Right ventricle myocardium superior (tissue), 1 donor: ENCODE measurements at regions not wholly inside any gene's neighbourhood (a gene's known extent, or its start where the extent isn't known, plus 50 kb on each side); places are given as distances from the start of the nearest gene placed in this dataset.

Source experiments
- ATAC-seq: fragments of 200-7000 bp; cut with Tn5 transposase; one replicate; pipeline ENCODE4 v1.9.1; 2020; ENCODE audit warnings: mild to moderate bottlenecking; ENCODE audit not compliant: poor library complexity
- DNase-seq: peaks from one replicate; pipeline ENCODE4 v3.0.0-alpha.2; 2020
- intact Hi-C: fragments of 100-400 bp; cut with DNase I; formaldehyde crosslinking; loops from one replicate; pipeline ENCODE4 v1.11.2; 2022
- donor health status: DM: no; HTN: yes; CAD: no; lungs with severe emphysema.

DNA sequence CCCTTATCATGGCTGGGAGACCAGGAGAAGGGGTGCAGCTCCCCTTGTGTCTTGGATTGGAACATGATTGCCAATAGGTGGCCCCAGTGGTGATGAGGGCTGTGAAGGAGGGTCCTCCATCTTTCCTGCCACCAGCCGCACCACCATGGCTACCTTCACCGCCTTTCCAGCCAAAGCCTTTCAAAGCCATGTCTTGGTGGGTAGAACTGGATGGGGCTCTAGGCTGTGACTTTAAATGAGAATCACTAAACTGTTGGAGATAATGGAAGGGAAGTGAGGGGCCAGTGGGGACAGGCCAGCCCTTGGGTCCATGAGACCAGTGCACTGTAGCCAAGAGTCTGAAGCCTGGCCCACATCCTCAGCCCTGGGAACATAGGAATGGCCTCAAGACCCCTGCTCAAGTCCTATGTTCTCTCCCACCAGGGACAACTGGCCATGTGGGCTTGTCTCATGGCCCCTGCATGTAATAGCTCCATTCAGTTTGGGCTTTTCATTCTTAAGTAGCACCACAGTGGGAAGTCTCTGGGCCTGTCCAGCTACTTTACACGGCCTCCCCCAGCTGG lies 345.7 kb downstream of the DYSF start:
- ATAC-seq (no peak), DNase-seq (no peak)
- intact Hi-C loops = loop anchor here (10.0 kb wide), 1 partner anchor 94 kb away; no protein-coding TSS in a partner anchor

DNA sequence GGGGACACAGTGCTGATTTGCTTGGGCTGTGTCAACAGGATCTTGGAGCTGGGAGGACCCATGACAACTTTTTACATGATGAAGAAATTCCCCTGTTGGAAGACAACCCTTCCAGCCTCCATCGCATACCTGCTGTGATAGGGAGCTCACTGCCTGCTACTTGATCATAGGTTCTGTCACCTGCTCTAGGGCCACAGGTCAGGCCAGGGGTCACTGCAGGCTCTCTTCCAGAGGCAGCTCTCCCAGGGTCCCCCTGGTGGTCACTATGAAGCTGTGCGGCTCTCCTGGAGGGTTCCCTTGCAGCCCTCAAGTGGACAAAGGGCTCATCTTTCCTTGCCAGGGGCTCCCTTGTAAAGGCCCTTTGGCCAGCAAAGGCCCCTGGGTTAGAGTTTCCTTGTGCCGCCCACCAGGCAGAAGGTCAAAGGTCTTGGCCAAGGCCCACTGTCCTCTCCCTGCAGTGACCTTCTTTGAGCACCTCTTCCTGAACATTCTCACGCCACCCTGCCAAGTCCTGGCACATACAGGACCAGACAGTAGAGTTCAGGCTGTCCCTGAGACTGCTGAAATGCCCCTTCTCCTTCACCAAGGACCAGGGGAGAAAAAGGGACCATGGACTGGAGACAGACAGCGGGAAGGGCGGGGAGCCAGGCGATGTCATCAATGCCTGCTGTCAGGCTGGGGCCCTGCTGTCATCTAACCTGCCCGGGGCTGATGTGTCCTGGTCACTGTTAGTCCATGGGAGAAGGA lies 345.1 kb downstream of the DYSF start:
- ATAC-seq (peak; percentile 66), DNase-seq (peak; percentile 59)
- intact Hi-C loops = loop anchor here (10.0 kb wide), 1 partner anchor 94 kb away; no protein-coding TSS in a partner anchor

DNA sequence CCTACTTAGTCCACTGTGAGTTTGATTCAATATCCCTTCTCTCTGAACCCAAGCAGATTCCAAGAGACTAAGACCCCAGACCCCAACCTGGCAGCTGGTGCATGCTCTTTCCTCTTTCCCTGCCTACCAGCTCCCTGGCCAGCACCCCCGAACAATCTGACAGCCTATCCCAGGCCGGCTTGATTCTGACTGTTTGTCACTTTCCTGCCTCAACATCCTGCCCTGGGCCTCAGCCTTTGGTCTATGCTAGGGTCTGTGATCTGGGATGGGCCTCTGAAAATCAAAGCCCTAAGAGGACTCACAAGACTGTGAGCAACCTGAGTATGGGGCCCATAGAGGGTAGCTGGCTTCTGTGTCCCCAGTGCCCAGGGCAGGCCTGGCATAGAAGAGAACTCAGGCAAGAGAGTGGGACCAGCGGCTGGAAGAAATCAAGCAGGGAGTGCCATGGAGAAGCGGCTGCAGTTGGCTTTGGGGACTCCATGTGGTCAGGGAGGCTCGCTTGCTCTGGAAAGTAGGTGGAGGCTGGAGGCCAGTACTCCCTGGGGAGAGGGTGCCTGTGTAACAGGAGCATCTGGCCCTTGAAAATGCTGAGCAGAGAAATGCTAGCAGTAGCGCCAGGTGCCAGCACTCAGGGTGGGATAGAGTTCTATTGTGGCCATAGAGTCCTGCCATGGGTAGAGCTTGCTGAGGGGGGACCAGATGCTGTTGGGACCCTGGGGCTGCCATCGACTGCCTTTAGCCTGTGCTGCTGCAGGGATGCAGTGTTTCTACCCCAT lies 343.9 kb downstream of the DYSF start:
- intact Hi-C loops = loop anchor here (10.0 kb wide), 1 partner anchor 92 kb away; no protein-coding TSS in a partner anchor
- no peak for DNase-seq
- ATAC-seq = no peak

DNA sequence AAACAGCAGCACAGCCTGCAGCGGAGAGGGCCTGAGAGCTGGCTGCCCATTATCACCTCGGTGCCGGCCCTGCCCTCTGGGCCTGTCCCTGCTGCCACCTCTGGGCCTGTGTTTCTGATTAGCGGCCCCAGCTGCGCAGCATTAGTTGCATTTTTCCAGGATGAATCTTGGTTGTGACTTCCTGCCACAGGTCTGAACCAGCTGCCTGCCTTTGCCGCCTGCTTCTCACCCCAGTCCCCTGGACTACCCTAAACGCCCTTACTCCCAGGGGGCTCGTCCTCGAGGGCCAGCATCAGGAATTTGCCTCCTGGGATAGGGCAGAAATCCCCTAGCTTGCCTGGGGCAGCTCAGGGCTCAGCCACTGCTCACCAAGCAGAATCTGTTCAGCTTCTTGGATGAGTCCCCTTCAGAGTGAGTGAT lies 342.8 kb downstream of the DYSF start:
- intact Hi-C loops = loop anchor here (10.0 kb wide), 1 partner anchor 91 kb away; no protein-coding TSS in a partner anchor
- no peak for ATAC-seq
- DNase-seq = no peak

DNA sequence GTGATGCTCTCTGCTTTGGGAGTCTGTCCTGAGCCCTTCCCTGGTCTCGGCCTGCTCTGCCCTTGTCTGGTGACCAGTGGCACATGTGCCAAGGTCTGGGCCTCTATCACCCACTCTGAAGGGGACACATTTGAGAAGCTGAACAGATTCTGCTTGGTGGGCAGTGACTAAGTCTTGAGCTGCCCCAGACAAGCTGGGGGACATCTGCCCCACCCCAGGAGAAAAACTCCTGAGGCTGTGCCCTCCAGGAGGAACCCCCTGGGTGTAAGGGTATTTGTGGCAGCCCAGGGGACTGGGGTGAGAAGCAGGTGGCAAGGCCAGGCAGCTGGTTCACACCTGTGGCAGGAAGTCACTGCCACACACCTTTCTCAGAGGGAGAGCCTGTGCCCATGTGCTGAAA lies 342.1 kb downstream of the DYSF start:
- intact Hi-C loops = loop anchor here (10.0 kb wide), 1 partner anchor 91 kb away; no protein-coding TSS in a partner anchor

DNA sequence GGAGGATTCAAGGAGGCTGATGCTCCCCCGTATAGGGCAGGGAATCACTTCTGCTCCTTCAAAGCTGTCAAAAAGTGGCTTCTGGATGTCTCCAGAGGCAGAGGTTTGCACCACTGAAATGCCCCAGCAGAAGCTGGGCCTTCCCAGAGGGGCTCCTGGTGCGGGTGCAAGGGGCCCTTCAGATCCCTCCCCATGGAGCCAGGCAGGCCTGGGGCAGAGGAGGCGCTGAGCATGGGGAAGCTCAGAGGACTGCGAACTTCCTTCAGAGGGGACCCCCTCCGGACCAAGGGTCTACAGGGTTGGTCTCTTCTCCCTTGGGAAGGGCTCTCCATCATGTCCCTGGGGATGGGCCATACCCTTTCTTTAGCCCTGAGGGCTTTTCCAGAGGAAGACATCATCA lies 341.2 kb downstream of the DYSF start:
- ATAC-seq (no peak), DNase-seq (no peak)
- intact Hi-C loops = loop anchor here (10.0 kb wide), 1 partner anchor 90 kb away; no protein-coding TSS in a partner anchor

More for the DNA sequence above, 342.1 kb downstream of the DYSF start:
- DNase-seq = no peak
- no peak for ATAC-seq

DNA sequence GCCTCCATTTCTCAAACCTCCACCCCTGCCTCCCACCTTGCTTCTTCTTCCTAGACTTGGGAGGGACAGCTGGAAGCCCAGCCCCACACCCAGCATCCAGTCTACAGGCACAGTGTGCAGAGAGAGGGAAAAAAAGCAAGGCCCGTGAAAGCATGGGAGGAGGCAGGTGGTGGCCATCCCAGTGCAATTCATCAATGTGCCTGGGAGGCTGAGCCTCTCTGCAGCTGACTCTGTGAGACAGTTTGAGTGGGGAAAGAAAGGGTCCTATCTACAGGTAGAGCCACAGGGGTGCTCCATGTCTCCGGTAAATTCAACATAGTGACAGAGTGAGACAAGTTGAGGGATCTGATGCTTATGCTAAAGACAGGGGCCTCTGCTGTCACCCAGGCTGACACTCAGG lies 340.6 kb downstream of the DYSF start:
- ATAC-seq = no peak
- intact Hi-C loops = loop anchor here (10.0 kb wide), 1 partner anchor 89 kb away; no protein-coding TSS in a partner anchor
- no peak for DNase-seq

DNA sequence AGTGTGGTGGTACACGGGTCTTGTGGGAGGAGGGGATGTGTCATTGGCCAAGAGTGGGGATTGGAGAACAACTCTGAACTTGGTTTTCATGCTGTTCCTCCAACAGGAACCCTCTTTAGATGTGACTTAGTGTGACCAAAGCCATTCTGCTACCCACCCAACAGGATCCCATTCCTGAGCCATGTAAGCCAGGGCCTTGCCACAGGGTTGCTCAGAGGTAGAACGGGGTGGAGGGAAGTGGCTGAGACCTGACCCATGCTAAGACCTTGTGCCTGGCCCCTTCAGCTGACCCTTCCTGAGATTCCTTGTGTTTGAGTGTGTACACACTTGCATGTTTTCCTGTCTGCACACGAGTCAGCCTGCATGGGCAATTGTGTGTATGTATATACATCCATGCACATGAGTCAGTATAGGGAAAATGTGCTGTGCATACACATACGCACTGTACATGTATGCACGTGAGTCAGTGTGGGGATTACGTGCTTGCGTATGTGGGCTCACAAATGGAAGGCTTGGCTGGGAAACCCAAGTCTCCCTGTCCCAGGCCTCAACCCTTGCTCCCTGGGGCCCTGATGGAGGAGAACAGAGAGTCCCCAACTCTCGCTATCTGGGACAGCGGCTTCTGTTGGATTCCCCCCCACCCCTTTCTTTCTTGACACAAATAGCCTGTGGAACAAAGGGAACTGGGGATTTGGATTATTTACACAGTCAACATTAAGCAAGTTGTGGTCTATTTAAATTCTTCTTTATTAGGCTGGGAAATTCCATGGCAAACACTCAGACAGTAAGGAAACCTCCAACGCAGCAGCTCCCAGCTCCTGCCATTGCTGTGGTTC lies 339.8 kb downstream of the DYSF start:
- no peak for ATAC-seq
- no peak for DNase-seq
- intact Hi-C loops = loop anchor here (10.0 kb wide), 1 partner anchor 88 kb away; no protein-coding TSS in a partner anchor

DNA sequence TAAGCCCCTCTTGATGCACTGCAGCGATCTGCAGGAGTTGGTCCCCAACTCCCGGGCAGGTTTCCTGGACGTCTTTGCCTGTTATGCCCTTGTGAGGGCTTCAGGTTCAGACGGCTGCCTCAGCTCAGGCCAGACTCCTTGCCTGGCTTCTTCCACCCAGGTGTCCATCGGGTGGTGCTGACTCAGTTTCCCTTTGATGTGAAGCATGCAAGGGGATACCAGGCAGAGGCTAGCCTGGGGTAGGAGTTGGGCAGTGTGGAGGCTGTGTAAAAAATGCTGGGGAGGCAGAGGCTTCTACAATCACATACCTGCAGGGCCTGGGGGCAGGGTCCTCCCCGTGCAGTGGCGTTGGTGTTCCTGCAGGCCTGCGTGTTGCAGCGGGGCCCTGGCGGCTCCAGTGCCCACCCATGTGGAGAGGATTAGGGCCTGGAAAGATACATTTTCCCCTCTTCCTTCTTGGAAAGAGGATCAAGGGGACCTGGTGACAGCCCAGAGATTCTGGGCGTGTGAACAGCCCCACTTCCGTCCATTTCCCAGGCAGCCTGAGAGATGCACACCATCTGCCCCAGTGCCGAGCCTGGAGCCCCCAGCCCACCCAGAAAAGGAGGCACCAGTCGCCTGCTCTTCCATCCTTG lies 338.3 kb downstream of the DYSF start:
- intact Hi-C loops = loop anchor here (10.0 kb wide), 1 partner anchor 87 kb away; no protein-coding TSS in a partner anchor
- no peak for DNase-seq
- no peak for ATAC-seq

DNA sequence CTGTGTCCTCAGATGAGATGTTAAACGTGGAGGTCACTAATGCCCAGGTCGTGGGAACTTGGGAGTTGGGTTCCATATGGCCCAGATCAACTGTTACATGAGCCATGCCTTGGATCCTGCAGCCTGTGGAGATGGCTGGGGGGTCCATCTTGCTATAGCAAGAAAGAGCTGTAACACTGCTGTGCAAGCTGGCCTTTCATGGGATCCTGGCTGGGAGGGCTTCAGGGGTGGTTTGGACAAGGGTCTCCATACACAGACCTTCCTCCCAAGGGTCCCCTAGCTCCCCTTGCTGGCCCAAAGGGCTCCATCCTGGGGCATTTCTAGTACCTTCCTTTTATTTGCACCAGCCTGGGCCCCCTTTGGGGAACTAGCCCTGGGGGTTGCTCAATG lies 337.7 kb downstream of the DYSF start:
- no peak for ATAC-seq

DNA sequence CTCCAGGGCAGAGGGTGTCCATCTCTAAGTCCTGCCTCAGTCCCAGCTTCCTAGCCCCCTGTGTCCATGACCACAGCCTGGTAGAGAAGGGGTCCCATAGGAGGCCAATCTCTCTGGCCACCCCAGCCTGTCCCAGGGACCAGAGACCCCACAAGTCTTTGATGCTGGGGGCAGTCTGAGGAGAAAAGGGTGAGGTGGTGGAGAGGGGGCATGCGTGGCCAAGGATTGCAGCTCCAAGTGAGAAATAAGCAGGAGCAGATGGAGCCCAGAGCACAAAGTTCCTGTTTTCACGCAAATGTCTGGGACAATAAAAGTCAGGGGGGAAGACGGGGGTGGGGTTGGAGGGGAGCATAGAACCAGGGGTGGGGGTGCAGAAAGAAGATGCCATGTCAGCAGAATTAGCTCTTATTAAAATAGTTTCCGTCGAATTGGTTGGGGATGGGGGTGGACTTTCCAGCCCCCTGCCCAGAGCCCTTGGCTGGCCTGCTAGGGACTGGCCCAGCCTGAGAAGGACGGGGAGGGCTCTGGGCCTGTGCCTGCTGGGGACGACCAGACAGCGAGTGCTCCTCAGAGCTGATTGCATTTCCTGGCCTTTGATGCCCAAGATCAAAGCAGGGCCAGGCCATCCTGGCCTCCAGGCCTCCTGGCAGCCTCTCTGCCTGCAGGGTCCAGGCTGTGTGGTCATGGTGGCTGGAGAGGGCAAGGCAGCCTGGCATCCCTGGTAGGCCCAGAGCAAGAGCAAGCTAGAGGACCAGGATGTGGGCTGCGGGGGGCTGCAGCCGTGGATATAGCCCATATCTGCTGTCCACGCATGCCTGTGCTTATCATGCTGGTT lies 337.1 kb downstream of the DYSF start:
- no peak for DNase-seq
- no peak for ATAC-seq
- intact Hi-C loops = loop anchor here (10.0 kb wide), 1 partner anchor 86 kb away; no protein-coding TSS in a partner anchor

More for the DNA sequence above, 337.7 kb downstream of the DYSF start:
- no peak for DNase-seq
- intact Hi-C loops = loop anchor here (10.0 kb wide), 1 partner anchor 86 kb away; no protein-coding TSS in a partner anchor

DNA sequence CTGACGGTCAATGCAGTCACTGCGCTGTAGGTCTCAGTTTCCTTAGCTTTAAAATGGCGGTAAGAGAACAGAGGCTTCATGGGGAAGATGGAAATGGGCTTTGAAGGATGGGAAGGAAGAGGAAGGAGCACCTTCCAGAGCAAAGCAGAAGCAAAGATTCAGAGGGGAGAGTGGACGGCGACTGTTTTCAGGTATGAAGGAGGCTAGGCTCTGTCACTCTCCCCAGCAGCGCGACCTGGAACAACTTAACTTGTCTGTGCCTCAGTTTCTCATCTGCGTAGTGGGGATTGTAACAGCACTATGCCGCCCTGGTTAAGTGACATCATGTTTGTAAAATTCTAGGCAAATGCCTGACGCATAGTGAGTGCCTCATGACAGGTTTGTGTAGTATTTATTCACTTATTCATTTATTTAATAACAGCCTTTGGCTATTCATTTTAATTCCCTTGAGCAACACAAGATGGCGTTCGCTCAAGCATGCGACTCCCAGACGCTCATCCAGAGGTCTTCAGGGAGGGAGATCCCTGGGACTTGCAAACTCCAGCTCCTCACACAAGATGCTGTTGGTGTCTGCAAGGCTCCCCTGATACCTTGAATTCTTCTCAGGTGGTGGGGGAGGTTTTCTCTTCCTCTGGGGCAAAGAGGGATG lies 336.3 kb downstream of the DYSF start:
- intact Hi-C loops = loop anchor here (10.0 kb wide), 1 partner anchor 85 kb away; no protein-coding TSS in a partner anchor
- no peak for DNase-seq
- no peak for ATAC-seq

DNA sequence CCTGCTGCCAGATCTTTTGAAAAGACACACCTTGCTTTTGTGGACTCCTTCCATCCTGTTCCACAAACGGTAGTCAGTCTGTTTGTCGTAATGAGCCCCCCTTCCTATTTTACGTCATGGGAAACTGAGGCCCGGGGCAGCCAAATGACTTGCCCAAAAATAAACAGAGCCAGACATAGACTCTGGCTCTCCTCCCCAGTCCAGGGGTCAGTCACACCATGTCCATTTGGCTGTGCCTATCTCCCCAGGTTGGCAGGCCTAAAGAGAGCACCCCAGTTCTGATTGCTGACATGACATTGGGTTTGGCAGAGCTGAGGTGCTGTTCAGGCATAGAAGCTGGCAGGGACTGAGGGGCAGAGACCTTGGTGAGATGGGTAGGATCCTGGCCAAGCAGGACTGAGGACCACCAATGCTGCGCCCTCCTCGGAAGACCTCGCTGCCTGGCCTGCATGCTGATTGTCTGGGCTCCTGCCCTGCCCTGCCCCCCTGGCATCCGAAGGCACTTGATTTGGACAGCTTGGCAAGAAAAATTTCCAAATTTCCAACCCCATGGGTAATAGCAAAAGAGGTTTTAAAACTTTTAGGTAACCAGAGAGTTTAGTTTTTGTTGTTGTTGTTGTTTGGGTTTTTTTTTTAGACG lies 335.4 kb downstream of the DYSF start:
- intact Hi-C loops = no loop called here
- no peak for ATAC-seq
- no peak for DNase-seq

DNA sequence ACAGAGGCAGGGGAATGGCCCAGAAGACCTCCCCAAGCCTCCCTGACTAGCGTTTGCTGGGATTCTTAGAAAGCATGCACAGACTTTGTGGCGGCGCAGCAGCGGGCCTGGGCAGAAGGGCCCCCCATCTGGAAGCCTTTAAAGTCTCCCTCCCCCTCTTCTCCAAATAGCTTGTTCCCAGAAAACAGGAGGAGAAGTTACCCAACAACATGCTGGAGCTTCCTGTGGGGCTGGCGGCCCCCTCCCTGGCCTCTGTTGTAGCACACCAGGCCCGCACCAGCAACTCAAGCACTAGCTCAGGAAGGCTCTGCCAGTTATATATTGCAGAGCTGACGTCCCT lies 334.8 kb downstream of the DYSF start:
- no peak for ATAC-seq
- no peak for DNase-seq
- intact Hi-C loops = no loop called here

DNA sequence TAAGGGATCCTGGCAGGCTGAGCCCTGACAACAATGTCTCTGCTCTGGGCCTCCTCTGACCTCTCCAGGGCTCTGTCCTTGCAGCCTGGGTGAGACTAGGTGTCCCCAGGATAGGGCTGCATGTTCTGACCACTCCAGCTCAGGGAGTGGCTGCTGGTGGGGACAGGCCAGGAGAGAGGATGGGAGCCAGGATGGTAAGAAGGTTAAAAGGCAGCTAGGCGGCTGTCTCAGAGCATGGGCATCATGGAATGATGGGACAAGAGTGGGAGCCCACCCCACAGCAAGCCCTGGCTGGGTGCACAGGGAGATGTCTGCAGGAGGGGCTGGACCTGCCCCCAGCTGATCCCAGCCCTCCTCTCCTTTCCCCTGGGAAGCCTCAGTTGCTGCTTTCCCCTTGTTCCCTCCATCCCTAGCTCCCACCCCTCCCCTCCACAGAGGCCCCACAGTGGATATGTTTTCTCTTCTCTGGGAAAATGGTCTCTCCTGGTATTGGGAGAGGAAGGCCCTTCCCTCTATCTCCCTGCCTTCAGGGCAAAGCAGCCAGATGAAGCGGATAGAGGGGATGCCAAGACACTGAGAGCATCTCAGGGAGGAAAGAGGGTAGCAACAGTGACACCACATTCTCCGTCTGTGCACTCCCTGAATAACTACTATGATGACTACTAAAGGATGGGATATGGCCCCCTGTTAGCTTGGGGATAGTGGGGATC lies 334.3 kb downstream of the DYSF start:
- intact Hi-C loops = no loop called here
- ATAC-seq (no peak), DNase-seq (no peak)

DNA sequence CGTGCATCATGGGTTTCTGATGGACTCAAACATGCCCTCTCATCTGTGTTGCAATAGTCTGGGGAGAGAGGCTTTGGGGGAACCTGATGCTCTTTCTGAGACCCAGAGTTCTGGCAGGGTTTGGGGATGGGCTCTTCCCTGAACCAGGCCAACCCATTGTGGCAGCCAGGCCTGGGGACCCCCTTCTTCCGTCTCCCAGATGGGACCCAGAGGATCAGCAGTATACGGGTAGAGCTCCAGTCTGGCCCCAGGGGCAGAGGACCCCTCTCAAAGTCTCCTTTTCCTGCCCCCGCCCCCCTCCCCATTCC lies 333.7 kb downstream of the DYSF start:
- intact Hi-C loops = no loop called here
- DNase-seq = no peak
- ATAC-seq = no peak
